Osteoblast (primary cell): ENCODE measurements at regions not wholly inside any gene's neighbourhood (a gene's known extent, or its start where the extent isn't known, plus 50 kb on each side); places are given as distances from the start of the nearest gene placed in this dataset.

Source experiments
- DNase-seq: peaks from one replicate; pipeline ENCODE4 v3.0.0; 2011; ENCODE audit warnings: low spot score, mixed read lengths; ENCODE audit not compliant: insufficient read length; ENCODE audit errors: missing footprints
- H2AFZ ChIP-seq: 2 replicates; pipeline ENCODE4 v1.6.0; 2011; ENCODE audit warnings: mild to moderate bottlenecking, low read length
- H3K27ac ChIP-seq: 2 replicates; pipeline ENCODE4 v1.5.1; 2011; ENCODE audit warnings: mild to moderate bottlenecking, low read depth, low read length, moderate library complexity
- H3K27me3 ChIP-seq: 2 replicates; pipeline ENCODE4 v1.6.0; 2012; ENCODE audit warnings: mild to moderate bottlenecking, control low read depth, inconsistent platforms, low read length, moderate library complexity; ENCODE audit not compliant: insufficient read depth
- H3K36me3 ChIP-seq: 2 replicates; pipeline ENCODE4 v1.5.1; 2011; ENCODE audit warnings: mild to moderate bottlenecking, low read length, control low read depth, moderate library complexity; ENCODE audit not compliant: insufficient read depth
- H3K4me1 ChIP-seq: 2 replicates; pipeline ENCODE4 v1.5.1; 2011; ENCODE audit warnings: mild to moderate bottlenecking, low read length, control low read depth, moderate library complexity; ENCODE audit not compliant: insufficient read depth
- H3K4me2 ChIP-seq: 2 replicates; pipeline ENCODE4 v1.6.0; 2011; ENCODE audit warnings: mild to moderate bottlenecking, low read length; ENCODE audit not compliant: insufficient read depth
- H3K4me3 ChIP-seq: fragments of 200-600 bp; sonication (generic); 3 replicates; pipeline ENCODE4 v1.5.1; 2012; ENCODE audit warnings: mild to moderate bottlenecking, low read length, inconsistent platforms; ENCODE audit not compliant: insufficient read depth
- H3K79me2 ChIP-seq: 2 replicates; pipeline ENCODE4 v1.6.0; 2012; ENCODE audit warnings: mild to moderate bottlenecking, low read length, control low read depth, inconsistent platforms; ENCODE audit not compliant: insufficient read depth
- H3K9me3 ChIP-seq: 2 replicates; pipeline ENCODE4 v1.5.1; 2011; ENCODE audit warnings: low read depth, low read length, control low read depth
- H4K20me1 ChIP-seq: 2 replicates; pipeline ENCODE4 v1.6.0; 2012; ENCODE audit warnings: mild to moderate bottlenecking, low read length, control low read depth; ENCODE audit not compliant: insufficient read depth
- TF ChIP-seq, protein P1 (sequence below): IDR thresholded peaks from 2 replicates; pipeline ENCODE4 v1.5.1; 2011; ENCODE audit warnings: mild to moderate bottlenecking, low read depth, low read length, moderate library complexity; ENCODE audit errors: extremely low read depth

DNA sequence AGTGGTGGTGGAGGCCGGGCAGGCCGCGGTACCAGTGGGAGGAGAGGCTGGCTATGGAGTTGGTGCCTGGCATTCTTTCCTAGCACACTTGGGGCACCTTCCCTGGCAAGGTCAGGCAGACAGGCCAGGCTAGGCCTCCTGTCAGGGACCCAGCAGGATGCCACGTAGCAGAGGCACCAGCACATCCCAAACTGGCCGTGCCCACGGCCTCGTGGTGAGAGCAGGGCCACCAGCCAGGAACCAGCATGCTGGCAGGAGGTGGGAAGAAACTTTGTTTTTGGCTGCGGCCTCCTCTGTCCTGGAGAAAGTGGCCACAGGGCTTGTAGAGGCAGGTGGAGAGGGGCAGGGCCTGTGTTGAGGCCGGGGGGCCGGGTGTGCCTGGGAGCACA, 57.6 kb upstream of the CBFA2T3 start:
- Histone ChIP-seq H3K4me1 (no peaks in the 10 kb centered on the region), H3K4me2 (no peak overlapping the region), H3K27me3 (peaks cover 10% of the 10 kb centered on the region), H3K9me3 (no peaks in the 10 kb centered on the region), H3K79me2 (no peaks in the 10 kb centered on the region), H4K20me1 (no peaks in the 10 kb centered on the region), H3K27ac (no peak overlapping the region), H2AFZ (no peak overlapping the region), H3K36me3 (no peaks in the 10 kb centered on the region), H3K4me3 (no peak overlapping the region)
- TF ChIP-seq, protein P1, sequence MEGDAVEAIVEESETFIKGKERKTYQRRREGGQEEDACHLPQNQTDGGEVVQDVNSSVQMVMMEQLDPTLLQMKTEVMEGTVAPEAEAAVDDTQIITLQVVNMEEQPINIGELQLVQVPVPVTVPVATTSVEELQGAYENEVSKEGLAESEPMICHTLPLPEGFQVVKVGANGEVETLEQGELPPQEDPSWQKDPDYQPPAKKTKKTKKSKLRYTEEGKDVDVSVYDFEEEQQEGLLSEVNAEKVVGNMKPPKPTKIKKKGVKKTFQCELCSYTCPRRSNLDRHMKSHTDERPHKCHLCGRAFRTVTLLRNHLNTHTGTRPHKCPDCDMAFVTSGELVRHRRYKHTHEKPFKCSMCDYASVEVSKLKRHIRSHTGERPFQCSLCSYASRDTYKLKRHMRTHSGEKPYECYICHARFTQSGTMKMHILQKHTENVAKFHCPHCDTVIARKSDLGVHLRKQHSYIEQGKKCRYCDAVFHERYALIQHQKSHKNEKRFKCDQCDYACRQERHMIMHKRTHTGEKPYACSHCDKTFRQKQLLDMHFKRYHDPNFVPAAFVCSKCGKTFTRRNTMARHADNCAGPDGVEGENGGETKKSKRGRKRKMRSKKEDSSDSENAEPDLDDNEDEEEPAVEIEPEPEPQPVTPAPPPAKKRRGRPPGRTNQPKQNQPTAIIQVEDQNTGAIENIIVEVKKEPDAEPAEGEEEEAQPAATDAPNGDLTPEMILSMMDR, result no peak
- DNase-seq, result peak; percentile 69

DNA sequence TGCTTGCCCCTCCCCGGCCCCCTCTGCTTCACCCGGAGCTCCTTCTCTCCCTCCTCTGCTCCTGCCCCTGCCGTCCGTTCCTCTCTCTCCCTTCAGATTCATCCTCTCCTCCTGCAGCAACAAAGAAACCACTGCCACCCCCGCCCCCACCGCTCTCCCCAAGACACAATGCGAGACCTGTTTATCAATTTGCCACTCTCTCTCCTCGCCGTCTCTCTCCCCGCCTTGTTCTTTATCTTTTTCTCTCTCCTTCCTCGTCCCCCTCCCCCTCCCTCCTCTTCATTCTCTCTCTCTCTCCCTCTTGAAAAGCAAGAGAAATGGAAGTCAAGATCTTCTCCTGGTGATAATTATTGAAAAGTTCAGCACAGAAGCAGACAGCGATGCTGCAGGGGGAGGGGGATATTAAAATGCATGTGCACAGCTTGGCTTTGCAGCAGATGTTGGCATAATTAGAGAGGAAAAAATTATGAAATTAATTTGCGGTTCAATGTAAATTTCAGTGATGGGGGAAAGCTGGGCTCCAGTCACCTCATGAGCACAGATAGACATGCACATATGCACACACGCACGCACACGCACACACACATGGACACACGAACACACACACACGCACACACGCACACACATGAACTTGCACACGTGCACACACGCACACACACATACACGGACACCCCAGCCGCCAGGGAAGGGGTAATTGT, 58.1 kb upstream of the CBFA2T3 start:
- H4K20me1 ChIP-seq, result no peaks in the 10 kb centered on the region
- no peak overlapping the region for H3K27ac ChIP-seq
- H3K79me2 ChIP-seq, result no peaks in the 10 kb centered on the region
- H3K27me3 ChIP-seq, result peaks cover 10% of the 10 kb centered on the region
- no peak overlapping the region for H3K4me3 ChIP-seq
- TF ChIP-seq, protein P1, result no peak
- peak; percentile 62 for DNase-seq
- no peak overlapping the region for H3K4me2 ChIP-seq
- H3K36me3 ChIP-seq, result no peaks in the 10 kb centered on the region
- no peak overlapping the region for H2AFZ ChIP-seq
- H3K9me3 ChIP-seq, result no peaks in the 10 kb centered on the region
- H3K4me1 ChIP-seq, result no peaks in the 10 kb centered on the region

DNA sequence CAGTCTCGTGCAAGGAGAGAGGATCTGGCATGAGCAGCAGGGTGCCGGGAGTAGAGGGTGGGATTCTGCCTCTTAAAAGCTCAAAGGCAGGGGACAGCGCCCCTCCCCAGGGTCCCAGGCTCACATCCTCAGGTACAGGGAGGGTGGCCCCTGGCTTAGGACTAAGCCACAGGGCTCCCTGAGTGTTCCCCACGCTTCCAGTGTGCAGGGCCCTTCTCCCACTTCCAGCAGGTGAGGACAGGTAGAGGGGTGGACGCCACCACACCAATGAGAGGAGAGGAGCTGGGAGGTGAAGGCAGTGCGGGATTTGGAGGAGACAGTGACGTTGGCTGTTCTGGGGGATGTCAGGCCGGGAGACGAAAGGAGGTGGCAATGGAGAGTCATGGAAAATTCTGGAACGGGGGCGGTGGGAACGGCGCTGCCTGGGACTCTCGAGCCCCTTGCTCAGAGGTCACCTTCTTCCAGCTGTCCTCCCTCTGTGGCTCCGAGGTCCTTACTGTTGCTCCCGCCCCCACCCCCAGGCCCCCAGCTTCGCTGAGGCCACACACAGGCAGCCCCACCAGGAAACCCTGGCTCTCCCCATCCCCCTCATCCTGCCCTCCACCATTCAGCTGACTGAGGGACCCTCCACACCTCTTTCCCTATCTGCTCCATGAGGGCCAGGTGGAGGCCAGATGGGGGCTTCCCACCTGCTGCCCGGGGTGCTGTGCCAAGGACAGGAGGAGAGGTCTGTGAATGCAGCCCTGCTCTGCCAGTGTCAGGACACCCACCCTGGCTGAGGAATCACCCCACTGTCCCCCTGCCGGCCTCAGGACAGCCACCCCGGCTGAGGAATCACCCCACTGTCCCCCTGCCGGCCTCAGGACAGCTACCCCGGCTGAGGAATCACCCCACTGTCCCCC, 57.7 kb upstream of the ACSF3 start:
- Histone ChIP-seq H3K9me3 (no peaks in the 10 kb centered on the region), H3K4me1 (no peaks in the 10 kb centered on the region), H3K36me3 (no peaks in the 10 kb centered on the region), H3K27me3 (peaks cover 10% of the 10 kb centered on the region), H3K27ac (no peak overlapping the region), H2AFZ (no peak overlapping the region), H4K20me1 (no peaks in the 10 kb centered on the region), H3K4me3 (no peak overlapping the region), H3K4me2 (no peak overlapping the region), H3K79me2 (no peaks in the 10 kb centered on the region)
- peak; percentile 69 for DNase-seq
- TF ChIP-seq, protein P1, result no peak

DNA sequence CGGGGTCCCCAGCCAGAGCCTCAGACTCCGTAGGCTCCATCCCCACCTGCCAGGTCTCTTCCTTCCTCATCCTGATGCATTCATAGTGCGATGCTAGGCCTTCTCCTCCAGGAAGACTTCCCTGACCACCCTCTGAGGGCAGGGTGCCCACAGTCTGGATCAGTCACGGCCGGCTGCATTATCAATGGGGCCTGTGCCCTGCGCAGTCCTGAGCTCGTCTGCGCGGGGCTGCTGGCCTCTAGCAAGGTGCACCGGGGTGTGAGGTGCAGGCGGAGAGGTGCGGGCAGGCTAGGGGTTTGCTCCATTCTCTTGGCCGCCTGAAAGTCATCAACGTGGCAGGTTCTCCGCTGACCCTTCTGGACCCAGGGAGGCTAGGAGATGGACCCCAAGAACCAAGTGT, 56.9 kb upstream of the ACSF3 start:
- Histone ChIP-seq H3K4me3 (no peak overlapping the region), H3K79me2 (no peaks in the 10 kb centered on the region), H3K9me3 (no peaks in the 10 kb centered on the region), H3K27me3 (peaks cover 8% of the 10 kb centered on the region), H3K4me2 (no peak overlapping the region), H4K20me1 (no peaks in the 10 kb centered on the region), H3K27ac (no peak overlapping the region), H3K4me1 (no peaks in the 10 kb centered on the region), H2AFZ (no peak overlapping the region), H3K36me3 (no peaks in the 10 kb centered on the region)
- no peak for DNase-seq
- TF ChIP-seq, protein P1, result no peak
